Spleen (tissue), 7 donors: ENCODE measurements at regions not wholly inside any gene's neighbourhood (a gene's known extent, or its start where the extent isn't known, plus 50 kb on each side); places are given as distances from the start of the nearest gene placed in this dataset.
"Not testable (repeated sequence)": the region's sequence is repeated elsewhere in the genome, so short reads cannot be mapped to it uniquely, and the experiment has no call there.

Source experiments
- POLR2AphosphoS5 ChIP-seq, 3 donors: sonication (generic); formaldehyde crosslinking; IDR thresholded peaks; one replicate each; pipeline ENCODE4 v1.5.1; 2017; ENCODE audit warnings: antibody characterized with exemption in 3 of 3
- TF ChIP-seq, protein P1 (sequence below), 11 experiments: fragments of 200-600 bp in 7 of 11; fragments of 450-650 bp in 4 of 11; sonication (generic) in 4 of 11; IDR thresholded peaks in 8 of 11; conservative IDR thresholded peaks in 3 of 11; 1 replicate in 7 of 11; 2 replicates in 4 of 11; pipeline versions ENCODE4 v1.4.0 to v1.8.0; 2016 to 2021; ENCODE audit warnings: antibody characterized with exemption in 11 of 11, inconsistent platforms in 4 of 11, mild to moderate bottlenecking in 1 of 11
- donor health status: DM: no; HTN: no; CAD: no; lungs with moderate emphysema.
- donor health status: DM: no; HTN: no; CAD: no.
- donor health status: DM: no; HTN: no; CAD: no.

DNA sequence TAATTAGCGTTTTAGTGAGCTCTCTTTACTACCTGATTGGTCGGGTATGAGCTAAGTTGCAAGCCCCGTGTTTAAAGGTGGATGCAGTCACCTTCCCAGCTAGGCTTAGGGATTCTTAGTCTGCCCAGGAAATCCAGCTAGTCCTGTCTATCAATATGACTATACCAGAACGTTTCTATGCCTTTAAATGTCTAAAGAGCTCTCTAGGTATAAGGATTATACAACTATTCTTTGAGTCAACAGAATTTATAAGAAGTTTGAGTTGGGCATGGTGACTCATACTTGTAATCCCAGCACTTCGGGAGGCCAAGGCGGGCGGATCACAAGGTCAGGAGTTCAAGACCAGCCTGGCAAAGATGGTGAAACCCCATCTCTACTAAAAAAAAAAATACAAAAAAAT is 74.7 kb downstream of the OTUD1 start:
- TF ChIP-seq, protein P1, sequence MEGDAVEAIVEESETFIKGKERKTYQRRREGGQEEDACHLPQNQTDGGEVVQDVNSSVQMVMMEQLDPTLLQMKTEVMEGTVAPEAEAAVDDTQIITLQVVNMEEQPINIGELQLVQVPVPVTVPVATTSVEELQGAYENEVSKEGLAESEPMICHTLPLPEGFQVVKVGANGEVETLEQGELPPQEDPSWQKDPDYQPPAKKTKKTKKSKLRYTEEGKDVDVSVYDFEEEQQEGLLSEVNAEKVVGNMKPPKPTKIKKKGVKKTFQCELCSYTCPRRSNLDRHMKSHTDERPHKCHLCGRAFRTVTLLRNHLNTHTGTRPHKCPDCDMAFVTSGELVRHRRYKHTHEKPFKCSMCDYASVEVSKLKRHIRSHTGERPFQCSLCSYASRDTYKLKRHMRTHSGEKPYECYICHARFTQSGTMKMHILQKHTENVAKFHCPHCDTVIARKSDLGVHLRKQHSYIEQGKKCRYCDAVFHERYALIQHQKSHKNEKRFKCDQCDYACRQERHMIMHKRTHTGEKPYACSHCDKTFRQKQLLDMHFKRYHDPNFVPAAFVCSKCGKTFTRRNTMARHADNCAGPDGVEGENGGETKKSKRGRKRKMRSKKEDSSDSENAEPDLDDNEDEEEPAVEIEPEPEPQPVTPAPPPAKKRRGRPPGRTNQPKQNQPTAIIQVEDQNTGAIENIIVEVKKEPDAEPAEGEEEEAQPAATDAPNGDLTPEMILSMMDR (IDR thresholded peaks at IDR 0.05 in 8 of 11, conservative IDR thresholded peaks at IDR 0.05 in 3 of 11), result not testable (repeated sequence)
- TF ChIP-seq POLR2AphosphoS5 (IDR thresholded peaks at IDR 0.05), result not testable (repeated sequence)
